ENCODE measurements at regions not wholly inside any gene's neighbourhood (a gene's known extent, or its start where the extent isn't known, plus 50 kb on each side); places are given as distances from the start of the nearest gene placed in this dataset.

DNA sequence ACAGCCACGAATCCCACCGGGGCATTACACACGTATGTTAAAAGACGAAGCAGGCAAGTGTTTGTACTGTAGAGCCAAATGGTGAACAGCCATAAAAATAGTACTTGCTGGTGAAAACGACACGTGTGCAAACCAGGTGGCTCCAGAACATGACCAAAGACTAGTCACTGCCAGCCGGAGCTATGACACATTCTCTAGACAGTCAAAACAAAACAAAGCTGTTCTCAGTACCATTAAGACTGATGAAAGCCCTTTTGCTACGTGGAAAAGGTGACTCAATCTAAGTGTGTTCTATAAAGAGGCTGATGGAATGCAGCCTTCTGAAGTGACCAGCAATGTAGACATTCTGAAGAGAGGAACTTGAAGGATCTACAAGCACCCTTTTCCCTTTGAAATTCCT lies 367.7 kb upstream of the NETO1 start:
- no peaks in the 10 kb centered on the region for H3K4me1 Mint-ChIP-seq
- H3K36me3 ChIP-seq (ENCODE audit: control insufficient read depth, insufficient read depth, low read length), result no peaks in the 10 kb centered on the region
- no peak for DNase-seq

DNA sequence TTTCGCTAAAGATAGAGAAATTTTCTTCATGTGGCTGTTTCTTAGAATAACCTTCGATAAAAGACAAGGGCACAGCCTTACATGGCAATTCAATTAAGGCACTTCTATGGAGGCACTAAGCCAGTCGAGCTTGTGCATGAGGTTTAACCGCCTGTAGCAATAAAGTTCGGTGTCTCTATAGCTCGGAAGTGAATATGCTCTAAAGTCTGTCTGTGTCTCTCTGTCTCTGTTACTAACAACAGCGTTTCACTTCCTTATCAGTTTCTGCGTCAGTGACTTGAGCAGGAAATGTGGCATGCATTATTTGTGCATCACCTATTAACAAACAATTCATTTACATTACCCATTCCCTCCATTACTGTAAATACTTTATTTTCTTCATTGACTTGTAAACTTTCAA lies 365.1 kb upstream of the NETO1 start:
- no peaks in the 10 kb centered on the region for H3K27me3 Mint-ChIP-seq
- no peak overlapping the region for H3K27ac ChIP-seq (ENCODE audit: insufficient read depth, low read length, poor library complexity, severe bottlenecking)
- peaks cover 2 to 17% (median 7%) of the 10 kb centered on the region in 7 donors for H3K9me3 Mint-ChIP-seq
- H3K27me3 ChIP-seq (ENCODE audit: control insufficient read depth, insufficient read depth, low read length), result no peaks in the 10 kb centered on the region
- H3K36me3 ChIP-seq (ENCODE audit: control insufficient read depth, insufficient read depth, low read length), result no peaks in the 10 kb centered on the region
- ATAC-seq (ENCODE audit: low read depth in 2 of 2), result no peak
- H3K4me1 Mint-ChIP-seq, result no peaks in the 10 kb centered on the region
- no peak for DNase-seq
- no peaks in the 10 kb centered on the region for H3K4me1 ChIP-seq (ENCODE audit: control insufficient read depth, insufficient read depth, low read length, poor library complexity, severe bottlenecking)
- no peak overlapping the region for H3K4me3 ChIP-seq (ENCODE audit: low read depth, low read length)
- H3K36me3 Mint-ChIP-seq, result no peaks in the 10 kb centered on the region
- H3K27ac Mint-ChIP-seq, result no peak overlapping the region
- H3K4me3 Mint-ChIP-seq, result no peak overlapping the region
- H3K9me3 ChIP-seq (ENCODE audit: control insufficient read depth in 2 of 2, low read length in 2 of 2), result peaks cover 5 to 6% of the 10 kb centered on the region in 2 experiments

More for the DNA sequence above, 367.7 kb upstream of the NETO1 start:
- peaks cover 1 to 15% (median 12%) of the 10 kb centered on the region in 7 donors for H3K9me3 Mint-ChIP-seq
- Histone ChIP-seq H3K27ac (ENCODE audit: insufficient read depth, low read length, poor library complexity, severe bottlenecking) (no peak overlapping the region), H3K4me3 (ENCODE audit: low read depth, low read length) (no peak overlapping the region), H3K4me1 (ENCODE audit: control insufficient read depth, insufficient read depth, low read length, poor library complexity, severe bottlenecking) (no peaks in the 10 kb centered on the region), H3K9me3 (ENCODE audit: control insufficient read depth in 2 of 2, low read length in 2 of 2) (peaks cover 0 to 6% of the 10 kb centered on the region in 2 experiments), H3K27me3 (ENCODE audit: control insufficient read depth, insufficient read depth, low read length) (no peaks in the 10 kb centered on the region)
- no peak for ATAC-seq (ENCODE audit: low read depth in 2 of 2)
- H3K27ac Mint-ChIP-seq, result no peak overlapping the region
- H3K4me3 Mint-ChIP-seq, result no peak overlapping the region
- H3K27me3 Mint-ChIP-seq, result no peaks in the 10 kb centered on the region
- no peaks in the 10 kb centered on the region for H3K36me3 Mint-ChIP-seq

DNA sequence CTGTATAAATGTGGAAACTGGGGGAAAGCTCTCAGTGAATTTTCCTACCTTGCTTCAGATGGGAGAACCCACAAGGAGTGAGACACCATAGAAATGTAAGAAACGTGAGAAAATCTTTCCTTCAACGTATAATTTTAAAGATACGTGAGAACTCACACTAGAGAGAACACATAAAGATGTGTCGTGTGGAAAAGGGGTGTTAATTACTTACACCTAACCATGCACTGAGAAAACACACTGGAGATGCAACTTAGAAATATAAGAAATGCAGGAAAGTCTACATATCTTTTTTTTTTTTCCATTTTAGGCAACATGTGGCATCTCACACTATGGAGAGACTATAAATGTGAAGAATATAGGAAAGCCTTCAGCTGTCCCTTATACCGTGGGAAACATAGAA lies 352.9 kb upstream of the NETO1 start:
- H3K27ac ChIP-seq (ENCODE audit: insufficient read depth, low read length, poor library complexity, severe bottlenecking), result no peak overlapping the region
- H3K27me3 ChIP-seq (ENCODE audit: control insufficient read depth, insufficient read depth, low read length), result no peaks in the 10 kb centered on the region
- Mint-ChIP-seq H3K27ac (no peak overlapping the region), H3K27me3 (no peaks in the 10 kb centered on the region), H3K4me1 (no peaks in the 10 kb centered on the region), H3K36me3 (no peaks in the 10 kb centered on the region), H3K9me3 (peaks cover 5 to 23% (median 13%) of the 10 kb centered on the region in 7 donors), H3K4me3 (no peak overlapping the region)
- H3K4me3 ChIP-seq (ENCODE audit: low read depth, low read length), result no peak overlapping the region
- ATAC-seq (ENCODE audit: low read depth in 2 of 2) (no peak), DNase-seq (no peak)
- no peaks in the 10 kb centered on the region for H3K36me3 ChIP-seq (ENCODE audit: control insufficient read depth, insufficient read depth, low read length)
- H3K4me1 ChIP-seq (ENCODE audit: control insufficient read depth, insufficient read depth, low read length, poor library complexity, severe bottlenecking), result no peaks in the 10 kb centered on the region
- H3K9me3 ChIP-seq (ENCODE audit: control insufficient read depth in 2 of 2, low read length in 2 of 2), result peaks cover 12 to 16% of the 10 kb centered on the region in 2 experiments

DNA sequence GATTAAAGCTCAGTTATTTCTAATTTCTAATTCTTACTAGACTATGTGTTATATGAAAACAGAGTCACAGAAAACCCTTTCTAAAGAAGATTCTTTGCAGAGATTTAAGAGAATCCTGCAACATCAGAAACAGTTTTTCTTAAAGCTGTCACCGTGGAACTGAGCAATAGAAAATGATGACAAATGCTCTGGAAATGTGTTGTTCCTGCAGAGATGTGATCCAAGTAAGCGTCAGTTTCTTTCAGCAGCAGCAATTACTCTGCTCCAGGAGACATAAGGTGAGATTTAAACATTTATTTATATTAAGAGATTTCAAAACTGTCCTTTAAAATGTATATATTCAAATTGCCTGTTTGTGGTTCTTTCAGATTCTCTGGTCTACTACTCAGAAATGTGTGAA lies 350.5 kb upstream of the NETO1 start:
- DNase-seq (no peak), ATAC-seq (ENCODE audit: low read depth in 2 of 2) (no peak)
- Mint-ChIP-seq H3K4me1 (no peaks in the 10 kb centered on the region), H3K9me3 (peaks cover 3 to 38% (median 11%) of the 10 kb centered on the region in 7 donors), H3K27me3 (no peaks in the 10 kb centered on the region), H3K4me3 (no peak overlapping the region), H3K36me3 (no peaks in the 10 kb centered on the region), H3K27ac (no peak overlapping the region)
- Histone ChIP-seq H3K4me3 (ENCODE audit: low read depth, low read length) (no peak overlapping the region), H3K36me3 (ENCODE audit: control insufficient read depth, insufficient read depth, low read length) (no peaks in the 10 kb centered on the region), H3K27me3 (ENCODE audit: control insufficient read depth, insufficient read depth, low read length) (no peaks in the 10 kb centered on the region), H3K9me3 (ENCODE audit: control insufficient read depth in 2 of 2, low read length in 2 of 2) (peaks cover 13 to 16% of the 10 kb centered on the region in 2 experiments), H3K4me1 (ENCODE audit: control insufficient read depth, insufficient read depth, low read length, poor library complexity, severe bottlenecking) (no peaks in the 10 kb centered on the region), H3K27ac (ENCODE audit: insufficient read depth, low read length, poor library complexity, severe bottlenecking) (no peak overlapping the region)

DNA sequence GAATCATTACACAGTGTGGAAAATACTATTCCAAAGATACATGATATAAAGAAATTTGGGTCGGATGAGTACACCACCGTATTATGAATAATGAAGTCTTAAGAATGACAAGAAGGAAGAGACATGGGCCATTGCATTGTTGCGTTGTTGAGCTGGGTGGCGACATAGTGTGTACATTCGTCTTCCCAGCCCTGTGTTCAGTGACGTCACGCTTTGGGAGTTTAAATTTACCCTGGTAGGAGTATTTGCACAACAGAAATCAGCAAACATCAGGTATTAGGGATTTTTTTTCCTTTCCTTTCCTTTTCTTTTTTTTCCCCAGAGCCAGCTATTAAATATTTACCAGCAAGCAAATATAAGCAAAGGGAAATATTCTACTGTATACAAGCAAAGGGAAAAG lies 347.2 kb upstream of the NETO1 start:
- Histone ChIP-seq H3K27me3 (ENCODE audit: control insufficient read depth, insufficient read depth, low read length) (no peaks in the 10 kb centered on the region), H3K4me3 (ENCODE audit: low read depth, low read length) (no peak overlapping the region), H3K36me3 (ENCODE audit: control insufficient read depth, insufficient read depth, low read length) (no peaks in the 10 kb centered on the region), H3K4me1 (ENCODE audit: control insufficient read depth, insufficient read depth, low read length, poor library complexity, severe bottlenecking) (no peaks in the 10 kb centered on the region), H3K27ac (ENCODE audit: insufficient read depth, low read length, poor library complexity, severe bottlenecking) (no peak overlapping the region), H3K9me3 (ENCODE audit: control insufficient read depth in 2 of 2, low read length in 2 of 2) (peaks cover 2 to 8% of the 10 kb centered on the region in 2 experiments)
- Mint-ChIP-seq H3K27me3 (no peaks in the 10 kb centered on the region), H3K36me3 (no peaks in the 10 kb centered on the region), H3K4me1 (no peaks in the 10 kb centered on the region), H3K4me3 (no peak overlapping the region), H3K9me3 (peaks cover 1 to 31% (median 10%) of the 10 kb centered on the region in 7 donors), H3K27ac (no peak overlapping the region)
- no peak for DNase-seq
- ATAC-seq (ENCODE audit: low read depth in 2 of 2), result no peak

DNA sequence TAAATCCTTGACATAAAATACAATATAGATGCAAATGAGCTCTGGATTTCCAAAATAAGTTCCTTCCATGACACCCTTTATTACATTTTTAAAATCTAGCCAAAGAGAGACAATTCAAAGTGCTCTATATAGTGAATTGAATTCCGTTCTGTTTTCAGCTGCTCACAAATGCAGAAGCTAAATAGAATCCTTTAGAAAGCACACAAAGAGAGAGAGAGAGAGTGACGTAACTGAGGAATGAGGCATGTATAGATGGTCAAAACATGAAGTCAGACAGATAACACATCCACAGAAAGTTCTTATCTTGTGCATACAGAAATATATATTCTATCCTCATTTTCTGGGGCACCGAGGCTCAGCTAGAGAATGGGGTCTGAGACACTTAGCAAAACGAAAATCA lies 344.7 kb upstream of the NETO1 start:
- H3K4me1 ChIP-seq (ENCODE audit: control insufficient read depth, insufficient read depth, low read length, poor library complexity, severe bottlenecking), result no peaks in the 10 kb centered on the region
- Mint-ChIP-seq H3K27ac (no peak overlapping the region), H3K36me3 (no peaks in the 10 kb centered on the region), H3K4me3 (no peak overlapping the region), H3K27me3 (no peaks in the 10 kb centered on the region), H3K4me1 (no peaks in the 10 kb centered on the region), H3K9me3 (peaks cover 5 to 28% (median 13%) of the 10 kb centered on the region in 7 donors)
- no peak overlapping the region for H3K27ac ChIP-seq (ENCODE audit: insufficient read depth, low read length, poor library complexity, severe bottlenecking)
- no peak overlapping the region for H3K4me3 ChIP-seq (ENCODE audit: low read depth, low read length)
- ATAC-seq (ENCODE audit: low read depth in 2 of 2), result no peak
- no peak for DNase-seq
- H3K27me3 ChIP-seq (ENCODE audit: control insufficient read depth, insufficient read depth, low read length), result no peaks in the 10 kb centered on the region
- peaks cover 0 to 4% of the 10 kb centered on the region in 2 experiments for H3K9me3 ChIP-seq (ENCODE audit: control insufficient read depth in 2 of 2, low read length in 2 of 2)
- no peaks in the 10 kb centered on the region for H3K36me3 ChIP-seq (ENCODE audit: control insufficient read depth, insufficient read depth, low read length)

DNA sequence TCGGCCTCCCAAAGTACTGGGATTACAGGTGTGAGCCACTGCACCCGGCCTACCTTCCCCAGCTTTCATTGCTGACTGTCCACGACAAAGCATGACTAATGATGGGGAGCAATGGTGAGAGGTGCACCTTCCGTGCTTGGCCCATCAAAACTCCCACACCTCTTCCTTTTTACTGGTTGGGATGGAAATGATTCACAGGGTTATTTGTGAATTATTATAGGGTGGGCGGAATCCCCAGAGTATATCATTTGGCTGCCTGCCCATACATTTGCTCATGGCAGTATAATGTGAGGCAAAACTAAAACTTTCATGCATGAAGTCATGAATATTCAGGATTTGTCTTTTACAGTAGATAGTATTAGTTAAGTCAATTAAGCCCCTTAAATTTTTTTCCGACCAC lies 334.2 kb upstream of the NETO1 start:
- no peaks in the 10 kb centered on the region for H3K27me3 Mint-ChIP-seq
- Histone ChIP-seq H3K36me3 (ENCODE audit: control insufficient read depth, insufficient read depth, low read length) (no peaks in the 10 kb centered on the region), H3K27me3 (ENCODE audit: control insufficient read depth, insufficient read depth, low read length) (no peaks in the 10 kb centered on the region), H3K4me3 (ENCODE audit: low read depth, low read length) (no peak overlapping the region), H3K4me1 (ENCODE audit: control insufficient read depth, insufficient read depth, low read length, poor library complexity, severe bottlenecking) (no peaks in the 10 kb centered on the region), H3K27ac (ENCODE audit: insufficient read depth, low read length, poor library complexity, severe bottlenecking) (no peak overlapping the region), H3K9me3 (ENCODE audit: control insufficient read depth in 2 of 2, low read length in 2 of 2) (peaks cover 2 to 7% of the 10 kb centered on the region in 2 experiments)
- no peak for ATAC-seq (ENCODE audit: low read depth in 2 of 2)
- no peak for DNase-seq
- H3K9me3 Mint-ChIP-seq, result peaks cover 0 to 7% (median 3%) of the 10 kb centered on the region in 7 donors
- no peak overlapping the region for H3K4me3 Mint-ChIP-seq
- H3K36me3 Mint-ChIP-seq, result no peaks in the 10 kb centered on the region
- no peaks in the 10 kb centered on the region for H3K4me1 Mint-ChIP-seq
- no peak overlapping the region for H3K27ac Mint-ChIP-seq

DNA sequence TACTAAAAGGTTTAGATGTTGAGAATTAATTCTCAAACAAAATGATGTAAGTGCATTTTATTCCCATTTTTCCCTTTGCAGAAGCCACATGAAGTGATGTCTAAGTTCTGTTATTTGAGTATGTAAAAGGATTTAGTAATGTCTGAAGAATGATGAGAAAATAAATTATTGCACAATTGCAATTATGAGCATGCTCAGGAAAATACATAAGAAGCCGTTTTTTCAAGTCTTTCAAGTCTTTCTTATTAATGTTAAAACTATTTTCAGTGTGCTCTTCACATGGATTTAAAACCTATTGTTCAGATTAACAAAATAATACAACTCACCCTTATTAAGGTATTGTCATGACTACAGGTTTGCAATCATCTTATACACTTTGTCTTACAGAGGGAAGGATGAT lies 331.4 kb upstream of the NETO1 start:
- no peaks in the 10 kb centered on the region for H3K27me3 Mint-ChIP-seq
- no peak for ATAC-seq (ENCODE audit: low read depth in 2 of 2)
- H3K4me3 Mint-ChIP-seq, result no peak overlapping the region
- peaks cover 0 to 5% (median 3%) of the 10 kb centered on the region in 7 donors for H3K9me3 Mint-ChIP-seq
- H3K4me1 ChIP-seq (ENCODE audit: control insufficient read depth, insufficient read depth, low read length, poor library complexity, severe bottlenecking), result no peaks in the 10 kb centered on the region
- no peaks in the 10 kb centered on the region for H3K27me3 ChIP-seq (ENCODE audit: control insufficient read depth, insufficient read depth, low read length)
- no peak overlapping the region for H3K27ac Mint-ChIP-seq
- no peak for DNase-seq
- no peak overlapping the region for H3K4me3 ChIP-seq (ENCODE audit: low read depth, low read length)
- H3K9me3 ChIP-seq (ENCODE audit: control insufficient read depth in 2 of 2, low read length in 2 of 2), result peaks cover 0 to 3% of the 10 kb centered on the region in 2 experiments
- no peak overlapping the region for H3K27ac ChIP-seq (ENCODE audit: insufficient read depth, low read length, poor library complexity, severe bottlenecking)
- H3K36me3 Mint-ChIP-seq, result no peaks in the 10 kb centered on the region
- H3K36me3 ChIP-seq (ENCODE audit: control insufficient read depth, insufficient read depth, low read length), result no peaks in the 10 kb centered on the region
- H3K4me1 Mint-ChIP-seq, result no peaks in the 10 kb centered on the region
